Renal cortex interstitium (tissue), 11 donors: ENCODE measurements at regions not wholly inside any gene's neighbourhood (a gene's known extent, or its start where the extent isn't known, plus 50 kb on each side); places are given as distances from the start of the nearest gene placed in this dataset.

ENCODE experiments used
- DNase-seq, 11 donors: peaks; one replicate each; pipeline ENCODE4 v3.0.0-alpha.2; 2013; ENCODE audit warnings: low read depth in 9 of 11, low spot score in 4 of 11; ENCODE audit errors: extremely low read depth in 1 of 11

DNA sequence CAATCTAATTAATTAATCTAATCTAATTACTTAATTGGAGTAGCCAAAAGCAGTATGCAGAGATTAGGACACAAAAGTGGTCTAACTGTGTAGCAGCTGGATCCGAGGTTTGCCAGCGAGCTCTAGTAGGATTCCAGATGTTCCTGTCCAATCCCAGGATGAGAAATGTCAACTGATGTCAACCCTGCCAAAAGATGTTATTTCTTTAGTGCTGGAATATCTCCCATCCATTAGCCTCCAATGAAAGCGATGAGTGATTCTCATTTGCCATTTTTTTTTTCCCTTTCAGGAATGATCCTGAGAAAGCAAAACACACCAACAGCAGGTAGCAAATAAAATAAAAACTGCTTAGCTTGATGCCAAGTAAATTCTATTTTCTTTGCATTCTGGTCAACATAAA is 372.9 kb downstream of the STIM2 start:
- no peak for DNase-seq

DNA sequence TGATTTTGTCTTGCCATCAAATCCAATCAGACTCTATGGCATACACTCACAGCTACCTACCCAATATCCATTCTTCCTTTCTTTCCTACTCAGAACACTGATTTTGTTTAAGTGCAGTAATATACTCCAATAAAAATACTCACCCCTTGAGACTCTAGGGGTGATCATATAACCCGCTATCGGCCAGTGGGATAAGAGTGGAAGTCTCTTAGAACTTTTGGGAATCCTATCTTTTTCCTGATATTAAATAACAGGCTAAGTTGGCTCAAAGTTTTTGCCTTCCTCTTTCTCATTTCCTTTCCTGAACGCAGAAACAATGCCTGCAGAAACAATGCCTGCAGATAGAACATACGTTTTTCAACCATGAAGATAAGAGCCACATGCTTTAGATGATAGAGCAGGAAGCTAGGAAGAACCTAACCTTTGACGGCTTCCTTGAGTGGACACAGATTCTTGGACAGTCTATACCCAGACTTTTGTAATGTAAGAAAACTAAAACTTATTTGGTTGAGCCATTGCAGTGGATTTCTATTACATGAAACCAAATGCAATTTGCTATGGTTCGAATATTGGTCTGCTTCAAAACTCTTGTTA is 373.8 kb downstream of the STIM2 start:
- DNase-seq: no peak

DNA sequence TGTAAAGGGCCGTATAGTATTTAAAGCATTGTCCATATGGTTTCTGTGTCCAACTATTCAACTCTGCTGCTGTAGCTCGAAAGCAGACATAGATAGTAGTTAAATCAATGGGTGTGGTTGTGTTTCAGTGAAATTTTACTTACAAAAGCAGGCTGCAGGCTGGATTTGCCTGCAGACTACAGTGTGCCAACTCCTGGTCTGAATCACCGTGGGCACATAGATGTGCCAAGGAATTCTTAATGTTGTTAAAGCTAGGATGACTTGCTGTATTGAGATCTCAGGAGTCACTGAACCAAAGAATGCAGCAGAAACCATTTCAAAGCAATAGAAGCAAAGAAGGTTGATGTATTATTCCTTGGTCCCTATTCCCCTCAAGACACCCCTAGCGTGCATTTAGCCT is 379.0 kb downstream of the STIM2 start:
- no peak for DNase-seq

GRCh38 chr4:27242217-27242616 is 381.6 kb downstream of the STIM2 start:
- DNase-seq: no peak

GRCh38 chr4:27245216-27245615 is 384.6 kb downstream of the STIM2 start:
- DNase-seq: no peak

GRCh38 chr4:27248829-27249228 is 388.2 kb downstream of the STIM2 start:
- no peak for DNase-seq

DNA sequence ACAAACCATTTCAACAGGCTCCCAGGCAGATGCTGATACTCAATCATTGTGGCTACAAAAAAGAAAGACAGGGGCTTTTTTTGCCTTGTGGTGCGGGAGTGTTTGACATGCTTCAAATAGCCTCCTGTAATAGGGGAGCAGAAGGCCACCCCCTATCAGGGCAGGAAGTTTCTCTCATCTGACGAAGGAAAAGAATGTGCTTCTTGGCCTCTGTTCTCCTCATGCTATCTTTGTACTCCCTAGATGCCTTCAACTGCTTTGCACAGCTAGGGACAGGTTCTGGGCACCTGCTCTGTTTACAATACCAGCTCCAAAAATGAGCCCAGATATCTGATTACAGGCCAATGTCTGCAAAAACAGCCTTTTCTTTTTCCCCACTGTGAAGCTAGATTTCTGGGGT is 391.1 kb downstream of the STIM2 start:
- DNase-seq: no peak

DNA sequence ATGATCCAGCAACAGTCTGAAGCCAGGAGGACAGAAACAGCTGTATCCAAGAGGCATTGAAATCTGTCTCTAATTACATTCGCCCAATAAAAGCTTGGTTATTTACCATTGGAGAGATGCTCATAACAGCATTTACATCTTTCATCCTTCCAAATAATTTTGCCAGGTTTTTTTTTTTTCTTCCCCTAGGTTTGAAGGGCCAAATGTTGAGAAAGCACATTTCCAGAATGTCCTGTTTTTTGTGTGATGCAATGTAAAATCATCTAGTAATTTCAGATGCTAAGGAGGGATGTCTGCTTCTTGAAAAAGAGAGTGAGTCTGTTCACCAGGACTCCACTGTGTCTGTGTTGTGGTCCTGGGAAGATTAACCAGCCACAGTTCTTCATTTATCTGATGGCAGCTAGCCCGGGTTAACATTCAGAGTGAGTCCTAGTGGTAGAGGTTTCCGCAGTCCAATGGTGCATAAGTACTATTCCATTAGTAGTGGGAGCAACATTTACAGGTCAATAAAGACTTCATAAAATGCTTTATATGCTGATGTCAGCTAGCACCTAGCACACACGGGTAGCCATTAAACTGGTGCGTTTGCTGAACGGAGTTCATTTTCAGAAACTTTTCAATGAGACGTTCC is 406.8 kb downstream of the STIM2 start:
- no peak for DNase-seq

DNA sequence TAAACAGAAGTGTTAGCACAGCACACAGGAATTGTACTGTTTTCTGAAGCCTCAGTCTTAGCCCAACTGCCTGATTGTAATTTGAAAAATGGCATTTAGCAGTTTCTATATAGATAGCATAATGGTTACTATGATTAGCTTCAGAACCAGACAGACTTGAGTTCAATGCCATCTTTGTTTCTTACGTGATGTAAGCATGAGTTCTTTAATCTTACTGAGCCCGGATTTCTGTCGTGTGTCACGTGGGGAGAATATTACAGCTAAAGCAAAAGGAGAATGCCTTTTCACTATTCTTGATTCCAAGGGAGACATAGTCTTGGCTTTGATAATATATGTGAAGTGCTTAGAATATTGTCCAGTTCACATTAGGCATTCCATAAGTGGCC is 407.3 kb downstream of the STIM2 start:
- DNase-seq: no peak

DNA sequence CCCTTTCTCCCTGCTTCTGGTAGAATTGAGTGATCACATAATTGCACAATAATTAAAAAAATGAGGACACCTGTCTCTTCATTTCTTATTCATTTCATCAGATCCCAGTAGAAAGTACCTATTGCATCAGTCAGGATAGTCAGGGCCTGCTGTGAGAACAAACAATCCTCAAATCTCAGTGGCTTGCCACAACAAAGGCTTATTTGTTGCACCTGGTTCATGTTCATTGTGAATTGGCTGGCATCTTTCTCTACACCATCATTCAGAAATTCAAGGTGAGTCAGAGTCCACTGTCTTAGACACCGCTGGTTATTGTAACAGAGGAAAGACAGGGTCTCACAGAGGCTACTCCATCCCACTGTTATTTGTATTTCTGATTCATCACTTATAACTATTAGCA is 409.8 kb downstream of the STIM2 start:
- no peak for DNase-seq

GRCh38 chr4:27271555-27271954 is 410.9 kb downstream of the STIM2 start:
- no peak for DNase-seq

- no peak for DNase-seq
These were observed 411.6 kb downstream of the STIM2 start for GRCh38 chr4:27272217-27272616.

DNA sequence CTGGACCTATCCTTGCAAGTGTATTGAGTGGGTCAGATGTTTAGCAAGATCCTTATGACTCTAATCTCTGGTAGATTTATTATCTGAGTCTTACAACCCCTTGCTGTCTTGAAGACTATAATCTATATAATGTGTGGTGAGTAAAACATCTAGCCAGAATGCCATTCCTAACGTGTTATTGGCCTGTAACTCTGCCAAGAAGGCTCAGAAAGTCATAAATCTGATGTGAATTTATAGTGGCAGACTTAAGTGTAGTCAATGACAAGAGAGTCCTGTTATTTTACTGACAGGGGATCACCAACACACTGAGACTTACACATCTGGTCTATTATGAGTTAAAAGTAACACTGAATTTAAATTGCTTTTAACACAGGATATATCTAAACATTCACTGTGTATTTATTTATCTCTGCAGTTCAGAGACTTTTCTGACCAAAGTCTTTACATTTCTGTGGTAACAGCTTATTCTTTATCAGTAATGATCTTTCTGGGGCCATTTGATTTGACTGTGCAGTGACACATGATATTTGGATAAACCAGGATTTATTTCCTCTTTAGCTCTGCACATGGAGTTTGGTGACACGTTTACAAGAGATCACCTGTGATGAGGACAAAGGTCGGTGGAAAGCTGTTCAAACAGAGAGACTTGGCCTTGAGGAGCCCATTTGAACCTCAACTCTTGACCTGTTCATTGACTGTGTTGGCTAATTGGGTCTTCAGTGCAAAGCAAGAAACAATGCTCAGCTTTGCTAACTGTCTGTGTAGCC is 415.8 kb downstream of the STIM2 start:
- no peak for DNase-seq

GRCh38 chr4:27278615-27279375 is 418.2 kb downstream of the STIM2 start:
- peak; percentile 17 to 55 (median 38) for DNase-seq

DNA sequence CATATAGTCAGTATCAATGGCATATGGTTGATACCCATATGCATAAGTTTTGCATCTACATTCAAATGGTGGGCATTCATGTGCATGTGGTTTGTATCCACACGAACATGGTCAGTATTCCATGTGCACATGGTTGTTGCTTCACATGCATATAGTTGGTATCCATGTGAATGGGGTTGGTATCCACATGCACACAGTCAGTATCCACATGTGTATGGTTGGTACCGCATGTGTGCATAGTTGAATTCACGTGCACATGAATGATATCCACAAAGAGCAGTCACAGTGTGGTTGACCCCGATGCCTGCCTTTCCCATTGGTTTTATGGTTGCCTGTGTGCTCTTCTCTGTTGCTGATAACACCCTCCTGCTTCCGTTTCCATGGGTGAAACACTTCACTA is 427.9 kb downstream of the STIM2 start:
- DNase-seq: no peak

GRCh38 chr4:27289704-27290103 is 429.1 kb downstream of the STIM2 start:
- no peak for DNase-seq

DNA sequence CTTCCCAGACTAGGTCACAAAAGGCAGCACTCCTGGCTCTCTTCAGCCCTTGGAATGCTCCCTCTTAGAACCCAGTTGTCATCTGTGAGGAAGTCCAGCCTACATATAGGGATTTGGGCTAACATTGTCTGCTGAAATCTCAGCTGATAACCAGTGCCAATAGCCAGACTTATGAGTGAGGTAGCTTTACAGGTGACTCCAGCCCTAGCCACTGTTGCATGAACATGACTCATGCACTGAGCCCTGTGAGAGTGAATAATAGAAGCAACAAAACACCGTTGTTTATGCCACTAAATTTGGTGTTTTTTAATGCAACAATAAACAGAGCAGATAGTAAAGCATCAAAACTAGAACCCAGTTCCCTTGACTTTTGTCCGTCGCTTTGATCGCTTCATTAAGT is 433.2 kb downstream of the STIM2 start:
- DNase-seq: no peak

DNA sequence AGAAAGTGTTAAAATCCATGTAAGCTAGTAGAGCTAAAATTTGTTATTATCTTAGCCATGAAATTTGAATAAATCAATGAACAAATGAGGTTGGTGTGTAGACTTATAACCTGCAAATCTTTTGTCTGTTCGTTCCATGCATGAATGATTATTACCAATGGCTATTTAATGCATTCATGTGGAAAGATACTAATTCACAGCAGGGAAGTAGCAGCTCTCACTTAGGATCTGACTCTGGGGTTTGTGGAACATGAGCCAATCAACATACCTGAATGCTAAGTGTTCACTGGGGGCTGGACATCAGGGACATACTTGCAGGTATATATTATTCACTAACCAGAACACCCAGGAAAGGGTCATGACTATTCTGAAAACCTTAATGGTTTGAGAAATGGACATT is 444.1 kb downstream of the STIM2 start:
- DNase-seq: no peak

DNA sequence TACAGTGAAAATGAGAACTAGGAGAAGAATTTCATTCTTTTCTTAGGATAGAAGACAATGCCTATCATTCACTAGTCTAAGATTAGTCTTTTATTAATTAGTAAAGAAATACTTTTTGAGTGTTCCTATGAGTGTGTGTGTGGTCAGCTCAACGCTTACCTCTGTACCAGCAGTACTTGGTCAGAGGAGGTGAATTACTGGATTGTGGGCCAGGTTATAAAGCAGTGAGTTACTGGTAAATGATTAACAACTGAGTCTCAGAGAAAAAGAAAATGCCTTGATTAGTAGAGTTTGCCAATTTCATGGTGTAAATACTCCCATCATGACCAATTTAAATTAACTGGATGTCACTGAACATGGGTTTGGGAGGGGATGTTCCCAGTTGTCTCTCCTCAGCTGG is 444.6 kb downstream of the STIM2 start:
- no peak for DNase-seq

- no peak for DNase-seq
These were observed 447.7 kb downstream of the STIM2 start for GRCh38 chr4:27308379-27308778.
